Neural cell (in vitro differentiated cells): ENCODE measurements at regions not wholly inside any gene's neighbourhood (a gene's known extent, or its start where the extent isn't known, plus 50 kb on each side); places are given as distances from the start of the nearest gene placed in this dataset.

Source experiments
- EP300 ChIP-seq: fragments of 450-650 bp; conservative IDR thresholded peaks from 2 replicates; pipeline ENCODE4 v1.6.1; 2014; ENCODE audit warnings: antibody characterized with exemption, mild to moderate bottlenecking, moderate library complexity; ENCODE audit not compliant: poor library complexity, severe bottlenecking
- EZH2 ChIP-seq: fragments of 200-600, 300-800 bp; shearing (Covaris generic), sonication (generic); IDR thresholded peaks from 2 replicates; pipeline ENCODE4 v1.6.1; 2014; ENCODE audit warnings: antibody characterized with exemption, low read length, borderline replicate concordance, mild to moderate bottlenecking; ENCODE audit not compliant: insufficient read depth, poor library complexity, severe bottlenecking
- MXI1 ChIP-seq: fragments of 450-650 bp; conservative IDR thresholded peaks from 2 replicates; pipeline ENCODE4 v1.6.1; 2014; ENCODE audit warnings: antibody characterized with exemption, mild to moderate bottlenecking; ENCODE audit not compliant: poor library complexity, severe bottlenecking
- POLR2AphosphoS5 ChIP-seq: IDR thresholded peaks from 2 replicates; pipeline ENCODE4 v1.6.1; 2012
- RAD21 ChIP-seq: fragments of 450-650 bp; conservative IDR thresholded peaks from 2 replicates; pipeline ENCODE4 v1.6.1; 2014; ENCODE audit warnings: antibody characterized with exemption, mild to moderate bottlenecking, moderate library complexity
- REST ChIP-seq: IDR thresholded peaks from 2 replicates; pipeline ENCODE4 v1.6.1; 2012; ENCODE audit warnings: borderline replicate concordance
- TAF1 ChIP-seq: IDR thresholded peaks from 2 replicates; pipeline ENCODE4 v1.6.1; 2012; ENCODE audit warnings: low read depth
- TF ChIP-seq, protein P1 (sequence below): fragments of 450-650 bp; IDR thresholded peaks from 2 replicates; pipeline ENCODE4 v1.5.1; 2014; ENCODE audit warnings: antibody characterized with exemption, mild to moderate bottlenecking, moderate library complexity; ENCODE audit not compliant: poor library complexity, severe bottlenecking

DNA sequence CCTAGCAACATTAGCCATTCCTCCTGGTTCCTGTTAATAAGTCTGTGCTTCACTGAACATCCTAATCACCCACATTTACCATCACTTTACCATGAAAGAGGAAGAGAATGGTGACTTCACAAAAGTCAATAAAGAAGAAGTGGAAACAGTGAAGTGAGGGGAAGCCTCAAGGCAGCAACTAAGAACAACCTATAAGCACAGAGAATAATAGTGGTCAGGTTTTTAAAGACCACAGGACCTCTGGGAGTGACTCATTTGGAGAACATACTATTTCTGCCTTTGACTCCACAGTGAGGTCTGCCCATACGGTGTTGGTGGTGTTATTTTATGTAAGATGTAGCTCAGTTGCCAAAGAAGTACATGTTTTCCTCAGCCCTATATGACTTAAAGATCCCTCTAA, 86.0 kb upstream of the TET2 start:
- TF ChIP-seq, protein P1, sequence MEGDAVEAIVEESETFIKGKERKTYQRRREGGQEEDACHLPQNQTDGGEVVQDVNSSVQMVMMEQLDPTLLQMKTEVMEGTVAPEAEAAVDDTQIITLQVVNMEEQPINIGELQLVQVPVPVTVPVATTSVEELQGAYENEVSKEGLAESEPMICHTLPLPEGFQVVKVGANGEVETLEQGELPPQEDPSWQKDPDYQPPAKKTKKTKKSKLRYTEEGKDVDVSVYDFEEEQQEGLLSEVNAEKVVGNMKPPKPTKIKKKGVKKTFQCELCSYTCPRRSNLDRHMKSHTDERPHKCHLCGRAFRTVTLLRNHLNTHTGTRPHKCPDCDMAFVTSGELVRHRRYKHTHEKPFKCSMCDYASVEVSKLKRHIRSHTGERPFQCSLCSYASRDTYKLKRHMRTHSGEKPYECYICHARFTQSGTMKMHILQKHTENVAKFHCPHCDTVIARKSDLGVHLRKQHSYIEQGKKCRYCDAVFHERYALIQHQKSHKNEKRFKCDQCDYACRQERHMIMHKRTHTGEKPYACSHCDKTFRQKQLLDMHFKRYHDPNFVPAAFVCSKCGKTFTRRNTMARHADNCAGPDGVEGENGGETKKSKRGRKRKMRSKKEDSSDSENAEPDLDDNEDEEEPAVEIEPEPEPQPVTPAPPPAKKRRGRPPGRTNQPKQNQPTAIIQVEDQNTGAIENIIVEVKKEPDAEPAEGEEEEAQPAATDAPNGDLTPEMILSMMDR: no peak
- TF ChIP-seq MXI1 (no peak), EZH2 (no peak), REST (no peak), EP300 (no peak), POLR2AphosphoS5 (no peak), TAF1 (no peak), RAD21 (no peak)
